ENCODE measurements at regions not wholly inside any gene's neighbourhood (a gene's known extent, or its start where the extent isn't known, plus 50 kb on each side); places are given as distances from the start of the nearest gene placed in this dataset.
"Not testable (repeated sequence)": the region's sequence is repeated elsewhere in the genome, so short reads cannot be mapped to it uniquely, and the experiment has no call there.

DNA sequence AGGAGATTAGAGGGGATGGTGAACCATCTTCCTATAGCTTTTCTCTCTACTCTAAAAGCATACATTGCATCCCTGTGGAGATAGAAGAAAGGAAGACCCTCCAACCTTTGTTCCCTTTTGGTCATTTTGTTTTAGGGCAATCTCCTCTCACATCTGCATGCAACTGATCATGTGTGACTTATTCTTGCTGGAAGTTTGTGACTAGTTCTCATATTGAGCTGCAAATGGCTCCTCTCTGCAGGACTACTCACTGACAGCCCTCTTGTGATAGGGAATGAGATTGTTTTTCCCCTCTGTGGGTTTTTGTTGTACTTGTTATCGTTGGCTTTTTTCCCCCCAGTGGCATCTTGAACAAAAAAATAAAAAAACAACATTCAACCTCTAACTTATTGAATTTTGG lies 416.0 kb upstream of the CNTNAP5 start:
- peaks cover 12% of the 10 kb centered on the region for H3K9me3 Mint-ChIP-seq
- no peaks in the 10 kb centered on the region for H3K27me3 Mint-ChIP-seq (ENCODE audit: low read depth)
- TF ChIP-seq, protein P1, sequence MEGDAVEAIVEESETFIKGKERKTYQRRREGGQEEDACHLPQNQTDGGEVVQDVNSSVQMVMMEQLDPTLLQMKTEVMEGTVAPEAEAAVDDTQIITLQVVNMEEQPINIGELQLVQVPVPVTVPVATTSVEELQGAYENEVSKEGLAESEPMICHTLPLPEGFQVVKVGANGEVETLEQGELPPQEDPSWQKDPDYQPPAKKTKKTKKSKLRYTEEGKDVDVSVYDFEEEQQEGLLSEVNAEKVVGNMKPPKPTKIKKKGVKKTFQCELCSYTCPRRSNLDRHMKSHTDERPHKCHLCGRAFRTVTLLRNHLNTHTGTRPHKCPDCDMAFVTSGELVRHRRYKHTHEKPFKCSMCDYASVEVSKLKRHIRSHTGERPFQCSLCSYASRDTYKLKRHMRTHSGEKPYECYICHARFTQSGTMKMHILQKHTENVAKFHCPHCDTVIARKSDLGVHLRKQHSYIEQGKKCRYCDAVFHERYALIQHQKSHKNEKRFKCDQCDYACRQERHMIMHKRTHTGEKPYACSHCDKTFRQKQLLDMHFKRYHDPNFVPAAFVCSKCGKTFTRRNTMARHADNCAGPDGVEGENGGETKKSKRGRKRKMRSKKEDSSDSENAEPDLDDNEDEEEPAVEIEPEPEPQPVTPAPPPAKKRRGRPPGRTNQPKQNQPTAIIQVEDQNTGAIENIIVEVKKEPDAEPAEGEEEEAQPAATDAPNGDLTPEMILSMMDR (IDR thresholded peaks at IDR 0.05; ENCODE audit: unreplicated experiment in 3 of 3): no peak
- no peak overlapping the region for H3K4me3 Mint-ChIP-seq
- no peaks in the 10 kb centered on the region for H3K4me1 Mint-ChIP-seq
- H3K36me3 Mint-ChIP-seq (ENCODE audit: low read depth): no peaks in the 10 kb centered on the region
- H3K27ac Mint-ChIP-seq: no peak overlapping the region

- H3K27ac Mint-ChIP-seq: no peak overlapping the region
- no peaks in the 10 kb centered on the region for H3K27me3 Mint-ChIP-seq (ENCODE audit: low read depth)
- H3K4me3 Mint-ChIP-seq: no peak overlapping the region
- peaks cover 35% of the 10 kb centered on the region for H3K9me3 Mint-ChIP-seq
- no peaks in the 10 kb centered on the region for H3K36me3 Mint-ChIP-seq (ENCODE audit: low read depth)
- H3K4me1 Mint-ChIP-seq: no peaks in the 10 kb centered on the region
- TF ChIP-seq, protein P1 (IDR thresholded peaks at IDR 0.05; ENCODE audit: unreplicated experiment in 3 of 3): no peak
Measured at GRCh38 chr2:123614596-123614995, 410.5 kb upstream of the CNTNAP5 start.

DNA sequence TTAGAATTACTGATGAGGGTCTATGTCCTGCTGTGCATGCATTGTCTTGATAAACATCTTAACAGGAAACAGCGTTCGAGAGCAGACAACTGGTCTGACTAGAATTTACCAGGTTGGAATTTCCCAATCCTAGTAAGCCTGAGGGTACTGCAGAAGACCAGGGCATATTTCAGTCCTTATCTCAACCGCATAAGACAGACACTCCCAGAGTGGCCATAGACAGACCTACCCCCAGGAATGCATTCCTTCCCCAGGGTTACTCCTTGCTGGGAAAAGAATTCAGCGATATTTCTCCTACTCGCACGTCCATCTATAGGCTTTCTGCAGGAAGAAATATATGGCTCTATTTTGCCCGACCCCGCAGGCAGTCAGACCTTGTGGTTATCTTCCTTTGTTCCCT lies 406.4 kb upstream of the CNTNAP5 start:
- H3K9me3 Mint-ChIP-seq: peaks cover 29% of the 10 kb centered on the region
- H3K27me3 Mint-ChIP-seq (ENCODE audit: low read depth); H3K4me1 Mint-ChIP-seq; H3K27ac Mint-ChIP-seq; H3K4me3 Mint-ChIP-seq; H3K36me3 Mint-ChIP-seq (ENCODE audit: low read depth): not testable (repeated sequence)

- Mint-ChIP-seq H3K36me3 (ENCODE audit: low read depth) (no peaks in the 10 kb centered on the region), H3K27ac (no peak overlapping the region), H3K27me3 (ENCODE audit: low read depth) (no peaks in the 10 kb centered on the region), H3K9me3 (peaks cover 10% of the 10 kb centered on the region), H3K4me3 (no peak overlapping the region), H3K4me1 (no peaks in the 10 kb centered on the region)
- TF ChIP-seq, protein P1 (IDR thresholded peaks at IDR 0.05; ENCODE audit: unreplicated experiment in 3 of 3): no peak
Measured at GRCh38 chr2:123624816-123625215, 400.3 kb upstream of the CNTNAP5 start.

- Mint-ChIP-seq H3K4me3 (no peak overlapping the region), H3K27me3 (ENCODE audit: low read depth) (no peaks in the 10 kb centered on the region), H3K4me1 (no peaks in the 10 kb centered on the region), H3K36me3 (ENCODE audit: low read depth) (no peaks in the 10 kb centered on the region), H3K9me3 (peaks cover 7% of the 10 kb centered on the region), H3K27ac (no peak overlapping the region)
- TF ChIP-seq, protein P1 (IDR thresholded peaks at IDR 0.05; ENCODE audit: unreplicated experiment in 3 of 3): no peak
Measured at GRCh38 chr2:123636232-123636631, 388.9 kb upstream of the CNTNAP5 start.

DNA sequence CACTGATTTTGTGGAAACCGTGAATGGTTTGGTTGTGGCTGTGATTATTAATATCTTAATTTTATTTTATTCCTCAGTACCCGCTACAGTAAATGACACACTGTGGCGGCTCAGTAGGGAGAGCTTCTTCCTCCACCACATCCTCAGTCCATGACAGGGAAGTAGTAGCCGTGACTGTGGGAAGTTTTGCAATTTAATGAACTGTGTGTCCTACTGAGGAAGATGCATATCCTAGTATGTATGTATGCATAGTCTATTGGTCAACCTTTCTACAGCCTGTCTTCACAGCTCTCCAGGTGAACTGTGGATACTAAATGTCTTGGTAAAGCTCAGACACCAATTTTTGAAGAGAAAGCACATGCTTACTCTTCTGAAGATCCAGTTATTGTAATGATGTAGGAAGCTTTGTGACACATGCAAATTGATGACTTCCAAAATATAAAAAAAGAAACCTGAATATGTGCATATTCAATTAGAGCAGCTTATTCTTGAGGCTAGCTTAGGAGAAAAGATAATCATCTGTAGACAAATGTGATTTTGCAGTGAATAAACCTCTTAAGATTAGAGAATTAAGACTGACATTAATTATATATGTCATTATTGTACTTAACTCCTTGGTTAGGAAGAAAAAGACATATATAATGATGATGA lies 384.3 kb upstream of the CNTNAP5 start:
- H3K4me1 Mint-ChIP-seq: no peaks in the 10 kb centered on the region
- H3K27ac Mint-ChIP-seq: no peak overlapping the region
- TF ChIP-seq, protein P1 (IDR thresholded peaks at IDR 0.05; ENCODE audit: unreplicated experiment in 3 of 3): no peak
- no peaks in the 10 kb centered on the region for H3K9me3 Mint-ChIP-seq
- no peaks in the 10 kb centered on the region for H3K36me3 Mint-ChIP-seq (ENCODE audit: low read depth)
- no peak overlapping the region for H3K4me3 Mint-ChIP-seq
- no peaks in the 10 kb centered on the region for H3K27me3 Mint-ChIP-seq (ENCODE audit: low read depth)
